H1 (cell line): ENCODE measurements at regions not wholly inside any gene's neighbourhood (a gene's known extent, or its start where the extent isn't known, plus 50 kb on each side); places are given as distances from the start of the nearest gene placed in this dataset.

Experiments
- CTCF ChIA-PET: fragments of 300-600 bp; sonication (Branson Sonifier 250); formaldehyde crosslinking; loops from one replicate; lab custom pipeline; 2021; ENCODE audit not compliant: partially characterized antibody; lab: Charles Lee
- POLR2A ChIA-PET: fragments of 300-600 bp; sonication (Branson Sonifier 250); formaldehyde crosslinking; loops from one replicate; lab custom pipeline; 2021; ENCODE audit warnings: inconsistent platforms; ENCODE audit not compliant: partially characterized antibody; lab: Charles Lee
- DNase-seq, 2 experiments: peaks; one replicate each; pipeline versions ENCODE4 v3.0.0 to v3.0.0-alpha.2; 2010 to 2022; ENCODE audit warnings: low spot score in 2 of 2, low read depth in 1 of 2, mixed read lengths in 1 of 2
- FAIRE-seq: peaks from 2 replicates; lab custom pipeline; 2011; peaks lifted over from hg19 to GRCh38; lab: Jason Lieb, UNC
- H2AFZ ChIP-seq: 2 replicates; pipeline ENCODE4 v1.8.1; 2012; ENCODE audit warnings: low read length, inconsistent platforms
- H2AK5ac ChIP-seq: 2 replicates; pipeline ENCODE4 v1.6.1; 2013; ENCODE audit warnings: low read depth, low read length
- H2BK120ac ChIP-seq: replicated peaks from 2 replicates; pipeline ENCODE3; 2013; ENCODE audit warnings: low read depth, low read length, inconsistent platforms
- H2BK12ac ChIP-seq: 2 replicates; pipeline ENCODE4 v1.6.1; 2013; ENCODE audit warnings: low read depth, low read length
- H2BK15ac ChIP-seq: 2 replicates; pipeline ENCODE4 v1.6.1; 2013; ENCODE audit warnings: low read length
- H2BK20ac ChIP-seq: 2 replicates; pipeline ENCODE4 v1.6.1; 2013; ENCODE audit warnings: low read length
- H2BK5ac ChIP-seq: 2 replicates; pipeline ENCODE4 v1.6.1; 2013; ENCODE audit warnings: low read depth, low read length
- H3K14ac ChIP-seq: 2 replicates; pipeline ENCODE4 v1.6.1; 2013; ENCODE audit warnings: inconsistent platforms; ENCODE audit not compliant: insufficient read length
- H3K18ac ChIP-seq: 2 replicates; pipeline ENCODE4 v1.6.1; 2013; ENCODE audit warnings: low read length; ENCODE audit errors: extremely low read depth
- H3K23ac ChIP-seq: 2 replicates; pipeline ENCODE4 v1.6.1; 2013; ENCODE audit warnings: inconsistent platforms; ENCODE audit not compliant: insufficient read length
- H3K23me2 ChIP-seq: 2 replicates; pipeline ENCODE4 v1.6.1; 2013; ENCODE audit warnings: low read depth, low read length
- H3K27ac ChIP-seq: 2 replicates; pipeline ENCODE4 v1.6.1; 2011; ENCODE audit warnings: low read depth, low read length, inconsistent platforms
- H3K27me3 ChIP-seq, 4 experiments: replicated peaks in 1 of 4; 1 replicate in 1 of 4; 2 replicates in 3 of 4; pipeline versions ENCODE4 v1.6.1 to v1.8.1; 2011 to 2013; ENCODE audit warnings: low read length in 3 of 4, mild to moderate bottlenecking in 3 of 4, inconsistent platforms in 2 of 4, mixed read lengths in 2 of 4, moderate library complexity in 1 of 4; ENCODE audit not compliant: control insufficient read depth in 3 of 4, insufficient read depth in 3 of 4; ENCODE audit errors: extremely low read depth in 1 of 4
- H3K36me3 ChIP-seq, 4 experiments: 2 replicates each; pipeline versions ENCODE4 v1.6.1 to v1.8.1; 2011 to 2013; ENCODE audit warnings: mild to moderate bottlenecking in 4 of 4, low read length in 3 of 4, moderate library complexity in 2 of 4, control low read depth in 1 of 4, inconsistent platforms in 1 of 4; ENCODE audit not compliant: insufficient read depth in 4 of 4, control insufficient read depth in 2 of 4
- H3K4ac ChIP-seq: replicated peaks from 2 replicates; pipeline ENCODE3; 2013; ENCODE audit warnings: low read length, low read depth, mixed read lengths, inconsistent platforms; ENCODE audit not compliant: insufficient read length
- H3K4me1 ChIP-seq, 4 experiments: replicated peaks in 1 of 4; 1 replicate in 1 of 4; 2 replicates in 3 of 4; pipeline versions ENCODE4 v1.6.1 to v1.8.1; 2011 to 2013; ENCODE audit warnings: low read length in 3 of 4, inconsistent platforms in 2 of 4, mixed read lengths in 1 of 4; ENCODE audit not compliant: insufficient read depth in 4 of 4, control insufficient read depth in 3 of 4
- H3K4me2 ChIP-seq, 2 experiments: 2 replicates each; pipeline versions ENCODE4 v1.6.1 to v1.8.1; 2011 to 2013; ENCODE audit warnings: low read depth in 2 of 2, low read length in 2 of 2, control low read depth in 1 of 2, inconsistent platforms in 1 of 2, mild to moderate bottlenecking in 1 of 2; ENCODE audit not compliant: insufficient read depth in 1 of 2
- H3K4me3 ChIP-seq, 4 experiments: fragments of 200-600, 300-600 bp in 1 of 4; sonication (generic), shearing (Covaris generic), sonication (Bioruptor Twin) in 1 of 4; 2 replicates each; pipeline versions ENCODE4 v1.5.1 to v1.8.1; 2011 to 2016; ENCODE audit warnings: low read length in 4 of 4, low read depth in 3 of 4, control low read depth in 2 of 4, inconsistent platforms in 2 of 4, mild to moderate bottlenecking in 2 of 4, mixed read lengths in 1 of 4, moderate library complexity in 1 of 4; ENCODE audit not compliant: insufficient read depth in 2 of 4; ENCODE audit errors: extremely low read depth in 1 of 4
- H3K56ac ChIP-seq: replicated peaks from 2 replicates; pipeline ENCODE3; 2013; ENCODE audit warnings: low read depth, mild to moderate bottlenecking, mixed read lengths, low read length, inconsistent platforms; ENCODE audit not compliant: insufficient read length
- H3K79me1 ChIP-seq: 2 replicates; pipeline ENCODE4 v1.6.1; 2013; ENCODE audit warnings: low read depth, low read length, control low read depth
- H3K79me2 ChIP-seq, 2 experiments: 2 replicates each; pipeline versions ENCODE4 v1.6.1 to v1.8.1; 2012 to 2013; ENCODE audit warnings: low read length in 2 of 2, mild to moderate bottlenecking in 2 of 2, inconsistent platforms in 1 of 2; ENCODE audit not compliant: insufficient read depth in 2 of 2, control insufficient read depth in 1 of 2
- H3K9ac ChIP-seq, 4 experiments: replicated peaks in 1 of 4; 1 replicate in 1 of 4; 2 replicates in 3 of 4; pipeline versions ENCODE4 v1.6.1 to v1.8.1; 2011 to 2013; ENCODE audit warnings: low read depth in 3 of 4, low read length in 3 of 4, control low read depth in 2 of 4, mild to moderate bottlenecking in 2 of 4, moderate library complexity in 2 of 4, inconsistent platforms in 1 of 4; ENCODE audit errors: extremely low read depth in 1 of 4
- H3K9me3 ChIP-seq, 2 experiments: 2 replicates each; pipeline versions ENCODE4 v1.6.1 to v1.8.1; 2012 to 2013; ENCODE audit warnings: mild to moderate bottlenecking in 2 of 2, moderate library complexity in 2 of 2, control low read depth in 1 of 2, inconsistent platforms in 1 of 2, low read depth in 1 of 2, low read length in 1 of 2, mixed read lengths in 1 of 2; ENCODE audit not compliant: insufficient read depth in 2 of 2
- H4K20me1 ChIP-seq, 2 experiments: replicated peaks in 1 of 2; 2 replicates each; pipeline versions ENCODE3 to v1.8.1; 2011 to 2013; ENCODE audit warnings: inconsistent platforms in 2 of 2, low read length in 2 of 2, mild to moderate bottlenecking in 1 of 2; ENCODE audit not compliant: insufficient read depth in 2 of 2, control insufficient read depth in 1 of 2
- H4K5ac ChIP-seq: 2 replicates; pipeline ENCODE4 v1.6.1; 2013; ENCODE audit warnings: low read length, low read depth, mixed read lengths, inconsistent platforms; ENCODE audit not compliant: insufficient read length
- H4K8ac ChIP-seq: 2 replicates; pipeline ENCODE4 v1.8.0; 2013; ENCODE audit warnings: mild to moderate bottlenecking, moderate library complexity, low read length, inconsistent platforms; ENCODE audit not compliant: insufficient read depth; ENCODE audit errors: extremely low read depth
- H4K91ac ChIP-seq: replicated peaks from 2 replicates; pipeline ENCODE3; 2013; ENCODE audit warnings: low read length, mixed read lengths, inconsistent platforms; ENCODE audit not compliant: insufficient read length
- BACH1 ChIP-seq: IDR thresholded peaks from 2 replicates; pipeline ENCODE4 v1.6.1; 2012; ENCODE audit warnings: low read length, improper control_type of control experiment
- BCL11A ChIP-seq, 2 experiments: IDR thresholded peaks; one replicate each; pipeline ENCODE4 v1.6.1; 2011; ENCODE audit warnings: low read depth in 2 of 2, low read length in 2 of 2, mild to moderate bottlenecking in 2 of 2
- BRCA1 ChIP-seq: IDR thresholded peaks from 2 replicates; pipeline ENCODE4 v1.6.1; 2012; ENCODE audit warnings: low read depth, low read length, improper control_type of control experiment
- EGR1 ChIP-seq: IDR thresholded peaks from 2 replicates; pipeline ENCODE4 v1.6.1; 2011; ENCODE audit warnings: low read depth, low read length, borderline replicate concordance
- GABPA ChIP-seq: IDR thresholded peaks from 2 replicates; pipeline ENCODE4 v1.6.1; 2011; ENCODE audit warnings: mild to moderate bottlenecking, low read length, moderate library complexity, borderline replicate concordance; ENCODE audit not compliant: insufficient read depth
- JUN ChIP-seq: IDR thresholded peaks from 2 replicates; pipeline ENCODE4 v1.6.1; 2011; ENCODE audit warnings: low read depth, mild to moderate bottlenecking, improper control_type of control experiment, low read length
- KDM5A ChIP-seq: fragments of 200-600 bp; IDR thresholded peaks from 2 replicates; pipeline ENCODE4 v1.7.1; 2012; ENCODE audit warnings: mild to moderate bottlenecking, low read length, inconsistent platforms, mixed read lengths
- PHF8 ChIP-seq: fragments of 200-600 bp; sonication (generic); conservative IDR thresholded peaks from 2 replicates; pipeline ENCODE4 v1.7.1; 2012; ENCODE audit warnings: low read depth, mild to moderate bottlenecking, inconsistent platforms, low read length, moderate library complexity
- POLR2A ChIP-seq, 2 experiments: IDR thresholded peaks; 1 replicate in 1 of 2; 2 replicates in 1 of 2; pipeline ENCODE4 v1.6.1; 2011; ENCODE audit warnings: low read depth in 2 of 2, low read length in 2 of 2, mild to moderate bottlenecking in 2 of 2; ENCODE audit errors: control extremely low read depth in 1 of 2
- RNF2 ChIP-seq: fragments of 200-900, 300-1000 bp; sonication (generic); IDR thresholded peaks from 2 replicates; pipeline ENCODE4 v1.7.1; 2016; ENCODE audit warnings: borderline replicate concordance, low read depth, mild to moderate bottlenecking, antibody characterized with exemption, low read length; ENCODE audit not compliant: poor library complexity, severe bottlenecking; ENCODE audit errors: missing control alignments
- SIX5 ChIP-seq: IDR thresholded peaks from 2 replicates; pipeline ENCODE4 v1.6.1; 2011; ENCODE audit warnings: mild to moderate bottlenecking, low read depth, low read length
- TEAD4 ChIP-seq: IDR thresholded peaks from 2 replicates; pipeline ENCODE4 v1.6.1; 2012; ENCODE audit warnings: low read depth, low read length, inconsistent platforms, mixed read lengths
- ZNF274 ChIP-seq: IDR thresholded peaks from 2 replicates; pipeline ENCODE4 v1.7.0; 2012; ENCODE audit warnings: low read length, borderline replicate concordance; ENCODE audit errors: extremely low read depth
- WGBS, 2 experiments: shearing (Covaris generic) in 1 of 2; methylation state at CpG; one replicate each; pipeline versions ENCODE4 v1.1.6 to v1.1.7; 2013 to 2015; ENCODE audit warnings: low lambda C conversion rate in 2 of 2, mixed read lengths in 2 of 2, inconsistent platforms in 1 of 2, low coverage in 1 of 2, missing lambda C conversion rate in 1 of 2; ENCODE audit not compliant: insufficient replicate concordance in 2 of 2, insufficient coverage in 1 of 2, insufficient read length in 1 of 2; ENCODE audit errors: extremely low coverage in 1 of 2, missing lambda C conversion rate in 1 of 2; 5-methylcytosine and 5-hydroxymethylcytosine counted together

GRCh38 chr16:87098976-87099720, 218.0 kb downstream of the C16orf95 start:
- peaks cover 0 to 16% (median 6%) of the 10 kb centered on the region in 4 experiments; a peak in 6 of 7 replicates for H3K4me1 ChIP-seq
- no peak for DNase-seq
- no peaks in the 10 kb centered on the region for H3K36me3 ChIP-seq
- CTCF ChIA-PET, result interaction anchor here (1.0 to 4.7 kb wide), 2 partner anchors 21 to 490 kb away, joined by 4 to 16 read pairs; no protein-coding TSS in a partner anchor
- H2BK5ac ChIP-seq, result no peak overlapping the region
- H3K56ac ChIP-seq, result no peak overlapping the region
- peak overlapping the region; percentile 88; the same call in 1 of the 2 replicates for H2AFZ ChIP-seq
- H3K9me3 ChIP-seq, result no peaks in the 10 kb centered on the region
- H3K23ac ChIP-seq, result no peak overlapping the region
- H3K27ac ChIP-seq, result no peak overlapping the region
- H4K5ac ChIP-seq, result no peak overlapping the region
- no peak overlapping the region; the same call in 1 of the 2 replicates for H3K18ac ChIP-seq
- no peak overlapping the region for H2AK5ac ChIP-seq
- H4K8ac ChIP-seq, result no peak overlapping the region
- no peaks in the 10 kb centered on the region for H3K79me2 ChIP-seq
- H3K27me3 ChIP-seq, result no peaks in the 10 kb centered on the region
- peak overlapping the region; percentile 60 for H4K91ac ChIP-seq
- no peak for FAIRE-seq
- H3K23me2 ChIP-seq, result no peaks in the 10 kb centered on the region
- H3K79me1 ChIP-seq, result no peaks in the 10 kb centered on the region
- H4K20me1 ChIP-seq, result no peaks in the 10 kb centered on the region
- no peak overlapping the region for H3K4me3 ChIP-seq
- H3K4me2 ChIP-seq, result peak overlapping the region in 1 of 2 experiments; percentile 21; a peak in 1 of 4 replicates
- H2BK12ac ChIP-seq, result no peak overlapping the region; the same call in 1 of the 2 replicates
- H3K4ac ChIP-seq, result no peak overlapping the region
- H2BK20ac ChIP-seq, result no peak overlapping the region
- H3K14ac ChIP-seq, result no peak overlapping the region
- POLR2A ChIA-PET, result interaction anchor here (0.6 to 1.3 kb wide), 2 partner anchors 10 to 68 kb away, joined by 3 read pairs; no protein-coding TSS in a partner anchor
- no peak overlapping the region for H2BK120ac ChIP-seq
- WGBS, 2 experiments, result 91% methylated on average over 9 of the region's 9 CpGs; no CpG with 5 or more reads in 1 of the 2 experiments
- no peak overlapping the region for H3K9ac ChIP-seq
- no peak overlapping the region for H2BK15ac ChIP-seq
- no peak for TF ChIP-seq BRCA1
- TF ChIP-seq JUN, result no peak
- no peak for TF ChIP-seq POLR2A (IDR thresholded peaks at IDR 0.05; ENCODE audit: control extremely low read depth in 1 of 2, low read depth in 2 of 2, low read length in 2 of 2)
- no peak for TF ChIP-seq BACH1
- TF ChIP-seq SIX5, result no peak
- TF ChIP-seq GABPA, result no peak
- no peak for TF ChIP-seq TEAD4
- no peak for TF ChIP-seq EGR1
- TF ChIP-seq PHF8, result no peak
- no peak for TF ChIP-seq RNF2
- TF ChIP-seq BCL11A (IDR thresholded peaks at IDR 0.05; ENCODE audit: low read depth in 2 of 2, low read length in 2 of 2), result no peak
- TF ChIP-seq KDM5A, result no peak
- TF ChIP-seq ZNF274, result no peak
